Caco-2 (cell line): ENCODE measurements at regions not wholly inside any gene's neighbourhood (a gene's known extent, or its start where the extent isn't known, plus 50 kb on each side); places are given as distances from the start of the nearest gene placed in this dataset.
"Not testable (repeated sequence)": the region's sequence is repeated elsewhere in the genome, so short reads cannot be mapped to it uniquely, and the experiment has no call there.

Experiments used
- BruUV-seq: library from RNA; stranded (reverse); fragments of 400-500 nt; replicated peaks from 2 replicates; lab custom pipeline; 2021; lab: Mats Ljungman, UMichigan
- CTCF ChIA-PET: fragments of 300-600 bp; sonication (Branson Sonifier 250); formaldehyde crosslinking; loops from one replicate; lab custom pipeline; 2022; ENCODE audit warnings: antibody characterized with exemption; lab: Charles Lee
- POLR2A ChIA-PET: fragments of 300-600 bp; sonication (Branson Sonifier 250); formaldehyde crosslinking; loops from one replicate; lab custom pipeline; 2022; ENCODE audit warnings: antibody characterized with exemption; lab: Charles Lee
- DNase-seq, 2 experiments: peaks; one replicate each; pipeline versions ENCODE4 v3.0.0 to v3.0.0-alpha.2; 2020 to 2022
- H3K27me3 ChIP-seq: replicated peaks from 2 replicates; pipeline ENCODE4 v1.6.0; 2011; ENCODE audit warnings: low read length; ENCODE audit not compliant: control insufficient read depth, insufficient read depth
- H3K36me3 ChIP-seq: 2 replicates; pipeline ENCODE4 v1.5.1; 2011; ENCODE audit warnings: low read length; ENCODE audit not compliant: control insufficient read depth, insufficient read depth
- H3K4me1 ChIP-seq: fragments of 250-450 bp; sonication (Bioruptor Pico); 2 replicates; pipeline ENCODE4 v1.5.1; 2020; ENCODE audit warnings: mild to moderate bottlenecking
- H3K4me3 ChIP-seq: 2 replicates; pipeline ENCODE4 v1.5.1; 2011; ENCODE audit warnings: low read depth, mild to moderate bottlenecking, control low read depth, low read length
- H3K9me3 ChIP-seq: fragments of 250-450 bp; sonication (Bioruptor Pico); 2 replicates; pipeline ENCODE4 v1.5.1; 2020; ENCODE audit warnings: mild to moderate bottlenecking, moderate library complexity
- H3K27ac Mint-ChIP-seq: one replicate; pipeline ENCODE4 v1.8.0; 2022; ENCODE audit warnings: mixed read lengths; ENCODE audit not compliant: unreplicated experiment
- H3K27me3 Mint-ChIP-seq: one replicate; pipeline ENCODE4 v1.8.0; 2022; ENCODE audit warnings: mixed read lengths; ENCODE audit not compliant: insufficient read depth, unreplicated experiment
- H3K36me3 Mint-ChIP-seq: one replicate; pipeline ENCODE4 v1.8.0; 2022; ENCODE audit warnings: mild to moderate bottlenecking, mixed read lengths; ENCODE audit not compliant: insufficient read depth, unreplicated experiment
- H3K4me1 Mint-ChIP-seq: one replicate; pipeline ENCODE4 v1.8.0; 2022; ENCODE audit warnings: low read depth, mixed read lengths; ENCODE audit not compliant: unreplicated experiment
- H3K4me3 Mint-ChIP-seq: one replicate; pipeline ENCODE4 v1.8.0; 2022; ENCODE audit warnings: mild to moderate bottlenecking, moderate library complexity, mixed read lengths; ENCODE audit not compliant: unreplicated experiment
- H3K9me3 Mint-ChIP-seq: one replicate; pipeline ENCODE4 v1.8.0; 2022; ENCODE audit warnings: mixed read lengths; ENCODE audit not compliant: unreplicated experiment
- CTCF ChIP-seq, 2 experiments: fragments of 200-600 bp in 1 of 2; IDR thresholded peaks; 1 replicate in 1 of 2; 2 replicates in 1 of 2; pipeline versions ENCODE4 v1.5.1 to v1.8.0; 2011 to 2022; ENCODE audit warnings: antibody characterized with exemption in 1 of 2, control low read depth in 1 of 2, inconsistent platforms in 1 of 2, low read depth in 1 of 2, low read length in 1 of 2, mild to moderate bottlenecking in 1 of 2, moderate library complexity in 1 of 2; ENCODE audit not compliant: insufficient read depth in 1 of 2, severe bottlenecking in 1 of 2, unreplicated experiment in 1 of 2
- intact Hi-C: fragments of 100-400 bp; cut with micrococcal nuclease; formaldehyde crosslinking; loops from one replicate; pipeline ENCODE4 v1.10.0; 2022; ENCODE audit not compliant: unreplicated experiment

DNA sequence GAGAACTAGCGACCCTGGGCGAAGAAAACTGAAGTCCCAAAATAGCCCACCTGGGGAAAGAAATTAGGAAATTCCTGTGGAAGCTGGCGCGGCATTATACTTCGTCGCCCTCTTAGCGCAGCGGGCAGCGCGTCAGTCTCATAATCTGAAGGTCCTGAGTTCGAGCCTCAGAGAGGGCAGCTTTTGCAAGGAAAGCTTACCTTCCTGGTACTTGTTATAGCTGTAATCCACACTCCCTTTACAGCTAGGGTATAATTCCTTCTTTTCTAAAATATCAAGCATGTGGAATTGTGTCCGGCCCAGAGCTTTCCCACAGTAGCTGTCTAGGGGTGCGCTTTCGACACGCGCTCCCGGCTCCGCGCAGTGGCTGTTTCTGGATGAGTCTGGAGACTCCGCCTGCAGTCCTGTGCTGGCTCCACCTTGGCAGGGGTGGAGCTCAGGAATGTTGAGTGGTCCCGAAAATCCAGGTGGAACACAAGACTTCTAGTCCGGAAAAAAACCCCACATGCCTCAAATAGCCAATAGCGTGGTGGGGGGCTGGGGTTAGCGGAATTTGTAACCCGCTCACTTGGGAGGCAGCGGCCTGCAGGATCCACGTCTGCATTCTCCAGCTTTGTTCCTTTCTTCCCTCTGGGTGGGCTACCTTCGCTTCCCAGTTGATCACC lies 83.7 kb upstream of the ZNF322 start:
- H3K27me3 ChIP-seq: no peaks in the 10 kb centered on the region
- no peak overlapping the region for H3K4me3 ChIP-seq
- H3K36me3 Mint-ChIP-seq: no peaks in the 10 kb centered on the region
- CTCF ChIA-PET: no interaction called here
- no peaks in the 10 kb centered on the region for H3K4me1 Mint-ChIP-seq
- no TSS peak for BruUV-seq
- peaks cover 3% of the 10 kb centered on the region for H3K27me3 Mint-ChIP-seq
- POLR2A ChIA-PET: no interaction called here
- no peaks in the 10 kb centered on the region for H3K9me3 ChIP-seq
- TF ChIP-seq CTCF (IDR thresholded peaks at IDR 0.05; ENCODE audit: insufficient read depth in 1 of 2, low read depth in 1 of 2, low read length in 1 of 2, severe bottlenecking in 1 of 2, unreplicated experiment in 1 of 2): no peak
- no peaks in the 10 kb centered on the region for H3K4me1 ChIP-seq
- no peak overlapping the region for H3K4me3 Mint-ChIP-seq
- no peaks in the 10 kb centered on the region for H3K36me3 ChIP-seq
- intact Hi-C loops: no loop called here
- peaks cover 7% of the 10 kb centered on the region for H3K9me3 Mint-ChIP-seq
- DNase-seq: no peak
- no peak overlapping the region for H3K27ac Mint-ChIP-seq

DNA sequence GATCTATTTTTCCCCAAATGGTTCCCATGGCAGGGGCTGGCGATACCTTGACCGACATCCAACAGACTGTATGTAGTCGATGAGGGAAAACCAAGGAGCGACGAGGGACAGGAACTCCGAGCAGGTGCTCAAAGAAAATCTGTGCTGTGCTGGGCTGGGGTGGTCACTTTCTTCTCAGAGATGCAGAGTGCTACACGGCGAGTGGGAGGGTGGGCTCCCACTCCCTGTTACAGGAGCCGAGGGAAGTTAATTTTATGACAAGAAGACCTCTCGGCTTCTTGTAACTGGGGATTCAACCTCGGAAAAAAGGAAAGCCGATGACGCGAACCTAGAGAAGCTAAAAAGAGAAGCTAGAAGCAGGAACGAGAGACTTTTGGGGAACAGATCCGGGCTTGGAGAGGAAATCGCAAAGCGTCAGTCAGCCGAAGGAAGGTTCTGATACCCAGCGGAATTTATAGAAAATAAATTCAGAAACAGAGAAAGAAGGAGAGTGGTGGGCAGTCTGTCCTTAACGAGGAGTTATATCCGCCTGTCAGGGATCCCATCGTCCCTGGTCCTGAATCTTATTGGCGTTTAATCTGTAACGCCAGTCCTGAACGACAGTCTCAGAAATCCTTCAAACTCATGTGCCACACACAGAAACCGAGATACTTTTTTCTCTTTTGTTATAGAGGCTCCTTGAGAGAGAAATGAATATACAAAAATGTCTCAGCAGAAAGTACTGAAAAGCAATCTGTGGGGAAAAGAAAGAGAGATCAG lies 84.6 kb upstream of the ZNF322 start:
- Mint-ChIP-seq H3K4me3 (peak overlapping the region; percentile 25), H3K4me1 (no peaks in the 10 kb centered on the region), H3K36me3 (no peaks in the 10 kb centered on the region), H3K27me3 (peaks cover 5% of the 10 kb centered on the region), H3K9me3 (peaks cover 7% of the 10 kb centered on the region), H3K27ac (no peak overlapping the region)
- no peak for TF ChIP-seq CTCF (IDR thresholded peaks at IDR 0.05; ENCODE audit: insufficient read depth in 1 of 2, low read depth in 1 of 2, low read length in 1 of 2, severe bottlenecking in 1 of 2, unreplicated experiment in 1 of 2)
- POLR2A ChIA-PET: no interaction called here
- intact Hi-C loops: no loop called here
- H3K9me3 ChIP-seq: no peaks in the 10 kb centered on the region
- CTCF ChIA-PET: no interaction called here
- BruUV-seq: no TSS peak
- no peaks in the 10 kb centered on the region for H3K4me1 ChIP-seq
- no peak overlapping the region for H3K4me3 ChIP-seq
- H3K36me3 ChIP-seq: no peaks in the 10 kb centered on the region
- no peak for DNase-seq
- no peaks in the 10 kb centered on the region for H3K27me3 ChIP-seq

DNA sequence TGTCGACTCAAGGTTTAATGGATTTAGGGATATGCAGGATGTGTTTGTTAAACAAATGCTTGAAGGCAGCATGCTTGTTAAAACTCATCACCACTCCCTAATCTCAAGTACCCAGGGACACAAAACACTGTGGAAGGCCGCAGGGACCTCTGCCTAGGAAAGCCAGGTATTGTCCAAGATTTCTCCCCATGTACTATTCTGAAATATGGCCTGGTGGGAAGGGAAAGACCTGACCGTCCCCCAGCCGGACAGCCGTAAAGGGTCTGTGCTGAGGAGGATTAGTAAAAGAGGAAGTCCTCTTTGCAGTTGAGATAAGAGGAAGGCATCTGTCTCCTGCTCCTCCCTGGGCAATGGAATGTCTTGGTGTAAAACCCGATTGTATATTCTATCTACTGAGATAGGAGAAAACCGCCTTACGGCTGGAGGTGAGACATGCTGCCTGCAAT lies 85.3 kb upstream of the ZNF322 start:
- H3K4me3 Mint-ChIP-seq, H3K9me3 Mint-ChIP-seq, H3K27ac Mint-ChIP-seq, H3K4me1 ChIP-seq, POLR2A ChIA-PET, H3K27me3 ChIP-seq, intact Hi-C loops, CTCF ChIA-PET, H3K4me3 ChIP-seq, H3K27me3 Mint-ChIP-seq, BruUV-seq, DNase-seq, H3K36me3 Mint-ChIP-seq, H3K9me3 ChIP-seq, H3K4me1 Mint-ChIP-seq, H3K36me3 ChIP-seq: not testable (repeated sequence)

DNA sequence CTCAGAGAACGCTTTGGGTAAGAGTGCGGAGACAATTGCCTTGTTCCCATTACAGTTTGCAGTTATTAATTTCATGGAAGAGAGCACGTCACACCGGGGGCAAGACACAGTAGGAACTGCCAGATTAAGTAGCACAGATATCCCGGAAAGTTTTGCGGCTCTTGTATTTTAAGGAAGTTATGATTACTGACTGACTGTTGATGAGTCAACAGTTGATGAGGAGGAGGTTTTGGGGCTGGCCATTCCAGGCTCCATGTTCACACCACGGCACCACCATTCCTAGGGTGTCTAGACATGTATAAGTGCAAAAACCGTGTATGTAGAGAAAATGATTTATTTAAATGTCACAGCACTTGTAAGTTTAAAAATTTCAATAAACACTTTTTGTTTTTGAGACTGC lies 86.4 kb upstream of the ZNF322 start:
- H3K4me1 Mint-ChIP-seq, intact Hi-C loops, H3K4me1 ChIP-seq, BruUV-seq, H3K27me3 Mint-ChIP-seq, H3K9me3 Mint-ChIP-seq, H3K36me3 Mint-ChIP-seq, POLR2A ChIA-PET, H3K4me3 Mint-ChIP-seq, CTCF ChIA-PET, H3K27ac Mint-ChIP-seq, H3K36me3 ChIP-seq, DNase-seq, H3K4me3 ChIP-seq, H3K27me3 ChIP-seq, H3K9me3 ChIP-seq: not testable (repeated sequence)

GRCh38 chr6:26749126-26749758 lies 89.7 kb upstream of the ZNF322 start:
- BruUV-seq, H3K27ac Mint-ChIP-seq, H3K9me3 Mint-ChIP-seq, POLR2A ChIA-PET, DNase-seq, CTCF ChIA-PET, H3K9me3 ChIP-seq, H3K36me3 Mint-ChIP-seq, H3K4me3 ChIP-seq, H3K36me3 ChIP-seq, H3K4me3 Mint-ChIP-seq, intact Hi-C loops, H3K27me3 ChIP-seq, H3K4me1 ChIP-seq, H3K27me3 Mint-ChIP-seq, H3K4me1 Mint-ChIP-seq: not testable (repeated sequence)
